HG02759 (cell line): ENCODE measurements at regions not wholly inside any gene's neighbourhood (a gene's known extent, or its start where the extent isn't known, plus 50 kb on each side); places are given as distances from the start of the nearest gene placed in this dataset.
A peak's percentile ranks its signal among the peaks of the same experiment; 100 is the strongest.

ENCODE experiments used
- ATAC-seq: cut with Tn5 transposase; IDR thresholded peaks from one replicate; pipeline ENCODE4 v1.9.1; 2021; ENCODE audit warnings: mild to moderate bottlenecking, moderate library complexity; ENCODE audit not compliant: unreplicated experiment

DNA sequence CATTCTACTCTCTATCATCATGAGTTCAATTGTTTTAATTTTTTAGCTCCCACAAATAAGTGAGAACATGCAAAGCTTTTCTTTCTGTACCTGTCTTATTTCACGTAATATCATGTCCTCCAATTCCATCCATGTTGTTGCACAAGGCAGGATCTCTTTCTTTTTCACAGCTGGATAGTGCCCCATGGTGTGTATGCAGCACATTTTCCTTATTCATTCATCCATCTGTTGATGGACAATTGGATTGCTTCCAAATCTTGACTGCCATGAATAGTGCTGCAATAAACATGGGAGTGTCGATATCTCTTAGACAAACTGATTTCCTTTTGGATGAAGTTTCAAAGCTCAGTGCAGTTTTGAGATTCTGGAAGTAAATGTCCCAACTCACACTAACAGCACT, 326.9 kb downstream of the FGF9 start:
- ATAC-seq, result no peak

DNA sequence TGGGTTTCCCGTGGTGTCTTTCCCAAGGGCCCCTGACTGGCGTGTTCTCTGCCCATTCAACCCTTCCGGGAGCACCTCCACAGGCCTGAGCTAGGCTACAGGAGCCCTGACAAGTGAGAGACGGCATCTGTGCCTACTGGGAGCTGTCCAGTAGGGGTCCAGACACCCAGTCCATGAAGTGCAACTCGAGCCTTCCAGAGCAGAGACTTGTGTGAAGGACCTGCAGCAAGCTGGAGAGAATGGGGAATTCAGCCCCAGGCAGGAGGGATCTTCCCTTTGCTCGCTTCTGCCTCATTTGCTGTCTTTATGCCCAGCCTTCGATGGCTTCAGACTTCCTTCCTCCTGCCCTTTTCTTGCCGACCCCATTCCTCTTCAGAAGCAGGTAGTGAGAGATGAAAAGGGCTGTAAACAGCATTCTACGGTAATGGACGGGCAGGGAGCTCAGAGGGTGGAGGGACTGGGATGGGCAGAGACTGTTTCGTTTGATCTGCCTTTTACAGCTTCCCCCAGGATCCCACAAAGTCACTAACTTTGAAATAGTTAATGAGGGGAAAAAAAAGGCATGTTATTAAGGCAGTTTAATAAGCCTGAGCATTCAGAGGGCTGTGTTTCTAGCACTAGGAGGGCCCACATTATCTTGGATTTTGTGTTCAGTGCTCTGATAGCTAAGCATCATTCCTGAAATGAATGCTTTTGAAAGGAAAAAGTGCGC, 327.6 kb downstream of the FGF9 start:
- no peak for ATAC-seq

DNA sequence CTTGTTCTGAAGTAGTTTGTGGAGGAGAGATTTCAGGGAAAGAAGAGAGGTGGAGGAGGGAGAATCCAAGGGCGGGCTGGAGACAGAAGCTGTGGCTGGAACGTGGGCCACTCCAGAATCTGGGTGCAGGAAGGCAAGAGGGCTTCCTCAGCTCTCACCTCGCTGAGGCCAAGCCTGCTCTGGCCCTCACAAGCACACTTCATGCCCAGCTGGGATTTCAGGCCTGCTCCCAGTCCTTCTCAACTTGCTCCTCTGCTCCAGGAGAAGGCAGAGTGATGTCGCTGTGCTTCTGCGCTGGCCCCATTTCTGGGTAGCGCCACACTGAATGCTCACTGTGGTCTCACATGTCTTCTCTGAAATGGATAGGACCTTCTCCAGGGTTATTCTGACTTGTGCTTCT, 328.8 kb downstream of the FGF9 start:
- ATAC-seq, result no peak

DNA sequence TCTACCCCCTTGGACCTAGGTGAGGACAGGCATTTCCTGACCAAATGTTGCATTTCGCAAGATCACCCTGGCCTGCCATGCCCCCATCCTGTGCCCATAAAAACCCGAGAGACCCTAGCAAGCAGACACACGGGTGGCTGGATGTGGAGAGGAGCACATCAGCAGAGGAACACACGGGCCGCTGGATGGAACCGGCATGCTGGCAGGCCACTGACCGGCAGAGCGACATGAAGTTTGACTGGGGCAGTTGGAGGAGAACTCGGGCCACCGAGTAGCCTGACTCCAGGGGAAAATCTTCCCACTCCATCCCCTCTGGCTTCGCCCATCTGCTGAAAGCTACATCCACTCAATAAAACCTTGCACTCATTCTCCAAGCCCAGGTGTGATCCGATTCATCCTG, 329.3 kb downstream of the FGF9 start:
- no peak for ATAC-seq

DNA sequence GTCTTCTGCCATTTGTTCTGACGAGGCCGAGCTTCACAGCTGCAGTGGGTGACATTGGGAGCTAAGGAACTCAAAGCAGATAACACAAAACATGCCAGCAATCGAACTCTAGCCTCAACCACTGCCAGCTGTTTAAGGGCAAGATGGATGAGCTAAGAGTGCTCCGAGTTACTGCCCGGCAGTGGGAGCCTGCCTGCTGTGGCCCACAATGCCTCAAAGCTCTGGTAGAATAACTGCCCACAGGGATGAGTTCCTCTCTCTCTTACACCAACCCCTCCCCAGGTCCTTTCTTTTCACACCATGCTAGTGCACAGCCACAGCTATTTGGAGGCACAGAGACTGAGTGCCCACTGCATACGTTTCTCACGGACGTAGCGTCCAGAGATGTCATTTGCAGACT, 330.5 kb downstream of the FGF9 start:
- ATAC-seq, result no peak

DNA sequence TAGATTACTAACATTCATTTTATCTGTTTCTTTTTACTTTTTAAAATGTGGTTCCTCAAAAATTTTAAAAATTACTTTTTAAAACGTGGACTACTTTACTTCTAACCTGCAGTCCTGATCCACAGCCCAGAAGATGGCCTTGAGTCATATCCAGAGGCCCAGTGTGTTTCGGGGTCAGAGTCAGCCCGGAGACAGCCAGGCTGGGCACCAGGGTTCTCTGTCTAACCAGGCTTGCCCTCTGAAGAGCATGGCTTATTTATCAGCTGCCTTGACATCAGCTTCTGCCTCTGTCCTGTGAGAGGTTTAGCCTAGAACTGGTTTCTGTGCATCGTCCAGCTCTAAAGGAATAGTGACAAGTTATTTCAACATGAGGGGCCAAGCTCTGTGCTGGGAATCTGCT, 332.0 kb downstream of the FGF9 start:
- ATAC-seq, result no peak

DNA sequence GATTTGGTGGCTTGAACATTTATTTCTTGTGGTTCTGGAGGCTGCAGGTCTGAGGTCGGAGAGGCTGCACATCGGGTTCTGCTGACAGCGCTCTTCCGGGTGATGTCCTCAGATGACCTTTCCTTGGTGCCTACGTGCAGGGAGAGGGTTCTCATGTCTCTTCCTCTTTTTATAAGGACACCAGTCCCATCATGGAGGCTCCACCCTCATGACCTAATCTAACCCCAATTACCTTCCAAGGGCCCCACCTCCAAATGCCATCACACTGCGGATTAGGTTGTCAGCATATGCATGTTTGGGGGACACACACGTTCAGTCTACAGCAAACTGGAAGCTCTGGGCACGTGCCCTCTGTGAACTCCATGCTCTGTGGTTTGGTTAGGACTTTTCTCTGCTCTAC, 338.6 kb downstream of the FGF9 start:
- no peak for ATAC-seq

DNA sequence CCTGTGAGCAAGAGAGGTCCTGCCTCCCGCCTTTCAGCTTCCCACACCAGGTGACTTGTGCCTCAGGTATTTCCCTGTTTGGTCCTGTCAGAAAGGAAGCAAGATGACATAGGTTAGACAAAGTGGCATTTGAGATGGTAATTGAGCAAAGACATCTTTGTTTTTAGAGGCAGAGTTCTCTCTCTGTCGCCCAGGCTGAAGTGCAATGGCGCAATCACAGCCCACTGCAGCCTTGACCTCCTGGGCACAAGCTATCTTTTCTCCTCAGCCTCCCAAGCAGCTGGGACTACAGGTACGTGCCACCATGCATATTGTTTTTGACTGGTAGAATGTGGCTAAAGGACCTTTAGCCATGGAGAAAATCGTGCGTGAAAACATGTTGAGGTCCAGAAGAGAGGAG, 339.1 kb downstream of the FGF9 start:
- ATAC-seq, result no peak

DNA sequence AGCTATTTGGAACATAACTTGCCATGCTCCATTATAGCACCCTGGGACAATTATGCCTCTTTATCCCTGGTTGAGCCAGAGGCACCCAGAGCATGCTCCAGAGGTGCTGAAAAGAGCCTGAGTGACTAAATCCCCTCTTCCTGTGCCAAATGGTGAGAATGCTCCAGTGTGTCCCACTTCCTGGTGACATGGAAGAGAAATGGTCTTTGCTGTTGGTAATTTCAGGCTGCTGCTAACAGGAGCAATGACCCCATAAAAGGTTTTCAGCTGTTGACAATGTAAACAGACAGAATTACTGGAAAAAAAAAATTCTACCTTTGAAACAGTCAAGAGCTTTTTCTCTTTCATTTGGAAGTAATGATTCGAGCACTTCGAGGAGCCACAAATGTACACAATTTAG, 341.8 kb downstream of the FGF9 start:
- no peak for ATAC-seq

DNA sequence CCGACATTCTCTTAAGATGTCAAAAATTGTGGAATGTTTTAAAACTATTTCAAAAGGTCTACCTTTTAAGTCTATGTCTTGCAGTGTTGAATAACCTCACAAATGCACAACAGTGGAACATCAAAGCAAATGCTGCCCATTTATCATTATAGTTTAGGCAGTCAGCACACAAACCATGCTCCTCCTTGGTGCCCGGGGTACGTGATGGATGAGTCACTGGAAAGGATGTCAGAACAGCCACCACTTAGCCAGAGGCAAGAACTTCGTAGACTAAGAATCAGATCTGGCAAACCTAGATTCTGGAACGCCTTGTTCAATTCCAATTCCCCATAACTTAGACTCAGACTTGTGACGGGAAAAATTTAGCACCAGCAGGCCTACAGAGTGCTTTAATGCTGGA, 343.6 kb downstream of the FGF9 start:
- ATAC-seq, result no peak

DNA sequence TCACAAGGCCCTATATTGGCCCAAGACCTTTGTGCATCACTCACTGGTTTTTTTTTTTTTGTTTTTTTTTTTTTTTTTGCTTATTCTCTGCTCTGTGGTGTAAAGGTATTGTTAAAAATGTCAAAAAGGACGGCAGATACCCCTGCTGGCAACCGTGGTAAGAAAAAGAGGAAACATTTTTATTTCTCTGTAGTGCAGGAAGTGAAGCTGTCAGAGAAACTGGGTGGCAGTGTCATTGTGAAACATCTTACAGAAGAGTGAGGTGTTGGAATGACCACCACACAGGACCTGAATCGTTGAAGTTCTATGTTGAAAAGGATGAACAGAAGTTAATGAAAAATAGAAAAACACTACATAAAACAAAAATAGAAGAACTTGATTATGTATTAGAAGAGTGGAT, 346.4 kb downstream of the FGF9 start:
- ATAC-seq, result peak; percentile 96

DNA sequence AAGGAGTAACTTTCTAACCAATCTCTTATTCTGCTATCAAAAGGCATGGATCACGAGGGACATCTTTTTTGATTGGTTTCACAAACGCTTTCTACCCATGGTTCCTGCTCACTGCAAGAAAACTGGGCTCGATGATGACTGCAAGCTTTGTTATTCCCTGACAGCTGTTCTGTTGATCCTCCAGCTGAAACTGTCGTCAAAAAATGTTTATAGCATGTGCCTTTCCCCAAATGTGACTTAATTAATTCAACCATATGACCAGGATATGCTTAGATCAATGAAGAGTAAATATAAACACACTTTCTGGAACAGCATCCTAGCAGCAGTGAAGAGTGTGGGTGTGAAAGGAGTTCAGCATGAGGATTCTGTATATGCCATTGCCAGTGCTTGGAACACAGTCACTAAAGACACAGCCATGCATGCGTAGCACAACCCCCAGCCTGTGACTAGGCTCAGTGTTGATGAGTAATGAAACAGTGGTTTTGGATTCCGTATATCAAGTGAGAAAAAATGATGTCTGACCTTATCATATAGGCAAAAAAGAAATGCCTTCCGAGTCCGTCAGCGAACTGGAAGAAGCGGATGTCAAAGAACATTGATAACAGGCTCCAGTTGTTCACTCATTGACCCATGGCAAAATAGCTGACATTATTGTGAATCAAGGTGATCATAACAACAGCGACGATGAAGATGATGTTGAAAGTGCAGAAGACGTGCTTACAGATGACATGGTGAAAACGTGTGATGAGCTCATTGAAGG, 347.4 kb downstream of the FGF9 start:
- ATAC-seq, result no peak

DNA sequence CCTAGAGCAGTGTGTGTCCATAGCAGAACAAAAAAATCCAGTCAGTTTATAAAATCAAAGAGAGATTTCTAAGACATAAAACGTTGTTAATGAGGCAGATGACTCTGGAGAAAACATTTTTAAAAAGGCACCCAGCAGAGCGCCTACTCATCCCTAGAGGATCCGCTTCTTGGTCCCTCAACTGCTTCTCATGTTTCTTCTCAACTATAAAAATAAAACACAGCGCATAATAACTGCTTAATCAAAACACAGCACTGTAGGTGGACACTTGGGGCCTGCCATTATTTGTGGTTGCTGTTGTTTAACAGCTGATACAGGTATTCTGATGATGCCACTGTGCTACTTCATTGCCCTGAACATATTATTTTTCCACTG, 347.9 kb downstream of the FGF9 start:
- ATAC-seq, result no peak

DNA sequence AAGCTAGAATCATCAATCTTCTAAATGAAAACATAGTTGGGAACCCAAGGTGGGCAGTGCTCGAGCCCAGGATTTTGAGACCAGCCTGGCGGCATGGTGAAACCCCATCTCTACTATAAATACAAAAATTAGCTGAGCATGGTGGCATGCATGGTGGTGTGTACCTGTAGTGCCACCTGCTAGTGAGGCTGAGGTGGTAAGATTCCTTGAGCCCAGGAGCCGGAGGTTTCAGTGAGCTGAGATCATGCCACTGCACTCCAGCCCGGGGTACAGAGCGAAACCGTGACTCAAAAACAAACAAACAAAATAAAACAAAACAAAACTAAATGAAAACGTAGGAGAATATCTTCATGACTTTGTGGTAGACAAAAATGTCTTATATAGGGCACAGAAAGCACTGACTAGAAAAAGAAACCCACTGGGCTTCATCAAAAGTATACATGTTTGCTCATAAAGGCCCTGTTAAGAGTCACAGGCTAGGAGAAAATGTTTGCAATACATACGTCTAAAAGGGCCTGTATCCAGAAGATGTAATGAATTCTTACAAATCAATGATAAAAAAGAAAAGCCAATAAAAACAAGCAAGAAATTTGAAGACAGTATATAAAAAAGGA, 353.6 kb downstream of the FGF9 start:
- ATAC-seq, result no peak

DNA sequence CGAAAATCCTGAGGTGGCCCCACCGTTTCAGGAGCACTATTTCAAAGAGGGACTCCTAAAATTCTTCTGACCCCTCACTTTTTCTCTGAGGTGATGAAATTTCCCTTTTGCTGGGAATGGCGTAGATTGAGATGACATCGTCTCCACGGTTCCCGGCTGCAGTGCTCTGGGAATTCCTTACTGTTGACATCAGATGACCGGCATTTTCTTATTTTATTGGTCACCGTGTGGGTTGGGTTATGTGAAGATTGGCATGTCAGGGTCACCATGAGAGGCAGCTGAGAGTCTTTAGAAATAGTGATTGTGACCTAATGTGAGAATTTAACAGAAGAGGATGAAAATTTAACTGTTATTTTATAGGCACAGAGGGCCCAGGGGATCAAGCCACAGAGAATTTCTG, 356.7 kb downstream of the FGF9 start:
- no peak for ATAC-seq

DNA sequence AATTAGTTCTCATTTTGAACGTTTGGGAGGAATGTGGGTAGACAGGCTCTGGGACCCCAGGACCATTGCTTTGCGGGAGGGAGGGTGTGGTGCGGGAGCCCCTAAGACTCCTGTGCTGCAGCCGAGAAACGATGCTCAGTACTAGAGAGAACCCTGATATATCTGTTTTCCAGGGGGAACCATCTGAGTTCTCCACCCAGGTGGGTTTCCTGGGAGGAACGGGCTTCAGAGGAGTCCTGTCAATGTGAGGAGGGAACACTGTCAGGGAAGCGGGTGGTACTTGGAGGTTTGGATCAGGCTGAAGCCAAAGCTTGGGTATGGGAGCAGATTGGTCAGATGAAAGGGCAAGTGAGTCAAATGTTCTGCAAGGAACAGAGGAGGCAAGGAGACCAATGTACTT, 358.0 kb downstream of the FGF9 start:
- ATAC-seq, result no peak

DNA sequence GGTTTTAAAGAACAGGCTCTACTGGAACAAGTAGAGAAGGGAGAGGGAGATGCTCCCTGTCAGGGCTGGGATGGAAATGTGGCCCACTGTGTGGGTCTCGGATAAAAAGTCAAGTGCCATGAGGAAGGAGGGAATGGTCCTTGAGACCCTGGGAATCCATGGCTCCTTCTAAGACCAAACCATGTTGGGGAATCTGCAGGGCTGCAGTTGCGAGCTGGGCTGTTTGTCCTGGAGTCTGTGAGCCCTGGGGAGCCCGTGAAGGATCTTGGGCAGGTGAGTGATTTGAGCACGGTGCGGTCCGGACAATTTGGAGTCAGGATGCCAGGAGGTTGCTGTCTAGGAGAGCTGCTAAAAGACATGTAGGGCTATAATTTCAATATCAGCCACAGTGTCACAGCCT, 359.4 kb downstream of the FGF9 start:
- no peak for ATAC-seq

DNA sequence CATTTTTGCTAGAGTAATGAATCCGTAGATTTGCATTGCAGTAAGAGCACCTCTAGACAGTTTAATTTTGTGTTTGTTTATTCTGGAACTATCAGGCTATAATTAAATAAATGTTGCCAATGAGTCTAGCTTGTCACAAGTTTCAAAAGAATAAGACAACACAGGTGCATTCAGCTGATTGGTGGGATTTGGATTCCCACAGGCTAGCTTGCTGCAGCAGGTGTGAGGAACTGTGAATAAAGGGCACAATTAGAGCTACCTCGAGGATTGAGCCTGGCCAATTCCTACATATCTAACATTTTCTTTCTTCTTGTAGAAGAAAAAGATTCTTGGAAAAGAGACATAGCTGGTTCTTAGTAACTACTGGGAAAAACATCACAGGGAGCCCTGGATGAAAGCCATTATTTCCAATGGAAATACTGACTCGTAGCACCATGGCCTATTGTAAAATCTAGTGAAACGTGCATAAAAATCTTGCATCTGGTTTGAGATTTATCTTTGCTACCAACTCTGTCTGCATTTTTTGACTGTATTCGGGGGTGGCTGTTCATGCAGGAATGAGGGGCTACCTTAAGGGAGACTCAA, 360.9 kb downstream of the FGF9 start:
- ATAC-seq, result no peak

DNA sequence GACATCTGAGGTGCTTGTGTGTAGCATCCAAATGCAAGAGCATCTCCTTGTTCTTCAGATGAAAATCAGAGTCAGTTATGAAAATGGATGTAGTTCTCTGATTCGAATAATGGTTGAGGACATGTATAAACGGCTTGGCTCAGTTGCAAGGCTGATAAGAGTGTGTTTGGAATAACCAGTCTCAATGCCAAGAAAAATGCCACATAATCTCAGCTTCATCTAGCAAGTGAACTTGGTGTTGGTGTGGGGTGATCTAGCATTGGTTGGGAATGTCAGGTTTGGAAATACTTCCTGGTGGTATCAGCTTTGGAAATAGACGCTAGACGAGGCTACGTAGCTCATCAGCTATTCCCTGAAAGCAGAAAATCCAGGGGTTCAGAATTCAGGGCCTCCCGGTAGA, 362.0 kb downstream of the FGF9 start:
- ATAC-seq, result no peak

DNA sequence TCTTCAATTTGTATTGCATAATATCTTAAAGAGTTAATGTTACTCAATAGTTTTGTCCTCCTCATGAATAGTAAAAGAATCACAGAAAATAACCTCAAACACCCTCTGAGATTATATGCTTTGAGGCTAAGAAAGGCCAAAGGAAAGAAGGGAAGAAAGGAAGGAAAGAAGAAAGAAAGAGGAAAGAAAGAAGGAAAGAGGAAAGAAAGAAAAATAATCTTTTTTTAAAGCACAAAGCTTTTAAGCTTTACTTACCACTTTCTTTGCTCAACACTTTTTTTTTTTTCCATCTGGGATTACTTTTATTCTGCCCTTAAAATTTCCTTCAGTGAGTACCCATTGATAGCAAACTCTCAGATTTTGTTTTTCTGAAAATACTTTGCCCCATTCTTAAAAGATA, 369.1 kb downstream of the FGF9 start:
- ATAC-seq, result no peak

DNA sequence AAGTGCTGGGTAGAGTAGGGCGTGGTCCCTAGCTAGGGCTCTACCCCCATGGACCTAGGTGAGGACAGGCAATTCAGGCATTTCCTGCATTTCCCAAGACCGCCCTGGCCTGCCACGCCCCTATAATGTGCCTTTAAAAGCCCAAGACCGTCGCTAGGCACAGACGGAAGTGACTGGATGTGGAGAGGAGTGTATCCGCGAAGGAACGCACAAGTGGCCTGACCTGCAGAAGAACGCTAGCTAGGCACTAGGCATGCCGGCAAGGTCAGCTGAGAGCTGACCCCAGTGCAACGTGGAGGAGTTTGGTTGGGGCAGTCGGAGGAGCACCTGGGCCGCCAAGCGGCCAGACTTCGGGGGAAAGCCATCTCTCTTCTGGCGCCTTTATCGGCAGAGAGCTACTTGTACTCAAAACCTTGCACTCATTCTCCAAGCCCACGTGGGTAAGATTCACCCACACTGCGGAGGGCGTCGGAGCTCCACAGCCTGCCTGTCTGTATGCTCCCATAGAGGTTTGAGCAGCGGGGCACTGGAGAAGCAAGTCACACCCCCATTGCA, 370.0 kb downstream of the FGF9 start:
- no peak for ATAC-seq

DNA sequence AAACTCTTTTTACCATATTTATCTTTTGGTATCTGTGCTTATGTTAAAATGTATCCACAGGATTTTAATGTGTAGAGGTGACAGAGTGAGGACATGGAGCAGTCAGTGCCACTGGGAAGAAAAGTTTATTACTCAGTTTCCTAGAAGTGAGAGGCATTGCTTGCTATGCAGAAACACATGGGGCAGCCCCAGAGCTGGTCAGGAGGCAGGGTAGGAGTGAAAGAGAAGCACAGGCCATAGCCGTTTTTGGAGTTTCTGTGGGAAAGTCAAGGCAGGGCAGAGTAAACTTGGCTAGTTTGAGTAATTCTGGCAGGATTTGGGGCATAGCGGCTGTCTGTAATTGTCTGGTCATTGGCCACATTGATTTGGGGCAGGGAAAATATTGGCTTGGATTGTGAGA, 370.9 kb downstream of the FGF9 start:
- no peak for ATAC-seq
